GM21515 (cell line): ENCODE measurements at regions not wholly inside any gene's neighbourhood (a gene's known extent, or its start where the extent isn't known, plus 50 kb on each side); places are given as distances from the start of the nearest gene placed in this dataset.

Source experiments
- ATAC-seq: cut with Tn5 transposase; IDR thresholded peaks from one replicate; pipeline ENCODE4 v1.9.1; 2021; ENCODE audit not compliant: unreplicated experiment

- ATAC-seq: no peak
Measured at GRCh38 chr4:67125636-67126514, 419.4 kb downstream of the CENPC start.

GRCh38 chr4:67124716-67125115 lies 420.6 kb downstream of the CENPC start:
- no peak for ATAC-seq

- ATAC-seq: no peak
Measured at GRCh38 chr4:67122029-67122428, 423.3 kb downstream of the CENPC start.

GRCh38 chr4:67120369-67120768 lies 424.9 kb downstream of the CENPC start:
- ATAC-seq: no peak

- peak; percentile 55 for ATAC-seq
Measured at GRCh38 chr4:67109276-67109675, 436.0 kb downstream of the CENPC start.

GRCh38 chr4:67106861-67107460 lies 438.3 kb downstream of the CENPC start:
- no peak for ATAC-seq

- ATAC-seq: no peak
Measured at GRCh38 chr4:67104145-67104544, 441.2 kb downstream of the CENPC start.

GRCh38 chr4:67103001-67103747 lies 442.1 kb downstream of the CENPC start:
- no peak for ATAC-seq

GRCh38 chr4:67101612-67102011 lies 443.7 kb downstream of the CENPC start:
- ATAC-seq: no peak

GRCh38 chr4:67092351-67092750 lies 453.0 kb downstream of the CENPC start:
- no peak for ATAC-seq

- no peak for ATAC-seq
Measured at GRCh38 chr4:67091673-67092072, 453.6 kb downstream of the CENPC start.

- peak; percentile 91 for ATAC-seq
Measured at GRCh38 chr4:67087897-67088296, 457.4 kb downstream of the CENPC start.

GRCh38 chr4:67084783-67085182 lies 460.5 kb downstream of the CENPC start:
- no peak for ATAC-seq

GRCh38 chr4:67083496-67083895 lies 461.8 kb downstream of the CENPC start:
- ATAC-seq: no peak

- ATAC-seq: no peak
Measured at GRCh38 chr4:67082746-67083145, 462.6 kb downstream of the CENPC start.

- no peak for ATAC-seq
Measured at GRCh38 chr4:67080046-67080557, 465.2 kb downstream of the CENPC start.

GRCh38 chr4:67071641-67072040 lies 473.7 kb downstream of the CENPC start:
- ATAC-seq: no peak

GRCh38 chr4:67055319-67055718 lies 490.0 kb downstream of the CENPC start:
- ATAC-seq: no peak

- no peak for ATAC-seq
Measured at GRCh38 chr4:67054896-67055295, 490.4 kb downstream of the CENPC start.

GRCh38 chr4:67052814-67053675 lies 492.3 kb downstream of the CENPC start:
- no peak for ATAC-seq
